Lower lobe of right lung (tissue), 2 donors: ENCODE measurements at regions not wholly inside any gene's neighbourhood (a gene's known extent, or its start where the extent isn't known, plus 50 kb on each side); places are given as distances from the start of the nearest gene placed in this dataset.

ENCODE experiments used
- ATAC-seq, 2 donors: fragments of 200-7000 bp; cut with Tn5 transposase; one replicate each; pipeline ENCODE4 v1.9.1; 2020 to 2022; ENCODE audit warnings: mild to moderate bottlenecking in 2 of 2, moderate library complexity in 2 of 2
- DNase-seq: peaks from one replicate; pipeline ENCODE4 v3.0.0-alpha.2; 2020
- H3K27ac ChIP-seq: fragments of 200-600 bp; one replicate; pipeline ENCODE4 v1.8.0; 2022
- H3K27me3 ChIP-seq: fragments of 200-600 bp; one replicate; pipeline ENCODE4 v1.8.0; 2022; ENCODE audit warnings: low read depth
- H3K36me3 ChIP-seq: fragments of 200-600 bp; one replicate; pipeline ENCODE4 v1.8.0; 2022; ENCODE audit warnings: mild to moderate bottlenecking
- H3K4me1 ChIP-seq: fragments of 200-600 bp; one replicate; pipeline ENCODE4 v1.8.0; 2022
- H3K4me3 ChIP-seq: fragments of 200-600 bp; one replicate; pipeline ENCODE4 v1.8.0; 2022; ENCODE audit warnings: mild to moderate bottlenecking
- H3K9me3 ChIP-seq: fragments of 200-600 bp; one replicate; pipeline ENCODE4 v1.8.0; 2022
- CTCF ChIP-seq: fragments of 200-600 bp; IDR thresholded peaks from one replicate; pipeline ENCODE4 v1.8.0; 2022; ENCODE audit warnings: antibody characterized with exemption, mild to moderate bottlenecking
- intact Hi-C: fragments of 100-400 bp; cut with DNase I; formaldehyde crosslinking; loops from one replicate; pipeline ENCODE4 v1.11.0; 2022
- donor health status: DM: no; HTN: yes; CAD: no; lungs with severe emphysema.

GRCh38 chr4:67006791-67007190 is 538.5 kb downstream of the CENPC start:
- no peak for TF ChIP-seq CTCF
- H3K9me3 ChIP-seq: no peaks in the 10 kb centered on the region
- no peak for ATAC-seq
- no peak overlapping the region for H3K27ac ChIP-seq
- no peaks in the 10 kb centered on the region for H3K36me3 ChIP-seq
- no peaks in the 10 kb centered on the region for H3K4me1 ChIP-seq
- DNase-seq: no peak
- intact Hi-C loops: no loop called here
- no peak overlapping the region for H3K4me3 ChIP-seq
- no peaks in the 10 kb centered on the region for H3K27me3 ChIP-seq

GRCh38 chr4:66991521-66991920 is 553.8 kb downstream of the CENPC start:
- H3K36me3 ChIP-seq: no peaks in the 10 kb centered on the region
- H3K4me3 ChIP-seq: no peak overlapping the region
- DNase-seq (no peak), ATAC-seq (no peak)
- H3K4me1 ChIP-seq: no peaks in the 10 kb centered on the region
- intact Hi-C loops: no loop called here
- TF ChIP-seq CTCF: no peak
- no peaks in the 10 kb centered on the region for H3K27me3 ChIP-seq
- H3K27ac ChIP-seq: no peak overlapping the region
- no peaks in the 10 kb centered on the region for H3K9me3 ChIP-seq

GRCh38 chr4:66974665-66975064 is 570.6 kb downstream of the CENPC start:
- no peaks in the 10 kb centered on the region for H3K9me3 ChIP-seq
- ATAC-seq (no peak), DNase-seq (no peak)
- no peak for TF ChIP-seq CTCF
- intact Hi-C loops: no loop called here
- H3K4me3 ChIP-seq: no peak overlapping the region
- H3K27ac ChIP-seq: no peak overlapping the region
- no peaks in the 10 kb centered on the region for H3K36me3 ChIP-seq
- no peaks in the 10 kb centered on the region for H3K27me3 ChIP-seq
- H3K4me1 ChIP-seq: no peaks in the 10 kb centered on the region

GRCh38 chr4:66972087-66972486 is 573.2 kb downstream of the CENPC start:
- no peak for ATAC-seq

GRCh38 chr4:66964467-66964866 is 580.8 kb downstream of the CENPC start:
- Histone ChIP-seq H3K27me3 (no peaks in the 10 kb centered on the region), H3K9me3 (no peaks in the 10 kb centered on the region), H3K4me1 (no peaks in the 10 kb centered on the region), H3K36me3 (no peaks in the 10 kb centered on the region), H3K4me3 (no peak overlapping the region), H3K27ac (no peak overlapping the region)
- ATAC-seq: peak in 1 of 2 donors; percentile 47
- intact Hi-C loops: no loop called here
- DNase-seq: no peak
- no peak for TF ChIP-seq CTCF

More at GRCh38 chr4:66972087-66972486, 573.2 kb downstream of the CENPC start:
- H3K4me3 ChIP-seq: no peak overlapping the region
- TF ChIP-seq CTCF: no peak
- H3K27me3 ChIP-seq: no peaks in the 10 kb centered on the region
- no peaks in the 10 kb centered on the region for H3K9me3 ChIP-seq
- DNase-seq: no peak
- no peak overlapping the region for H3K27ac ChIP-seq
- intact Hi-C loops: no loop called here
- H3K36me3 ChIP-seq: no peaks in the 10 kb centered on the region
- no peaks in the 10 kb centered on the region for H3K4me1 ChIP-seq

GRCh38 chr4:66963084-66963483 is 582.2 kb downstream of the CENPC start:
- ATAC-seq: no peak
- intact Hi-C loops: no loop called here
- Histone ChIP-seq H3K4me1 (no peaks in the 10 kb centered on the region), H3K27me3 (no peaks in the 10 kb centered on the region), H3K36me3 (no peaks in the 10 kb centered on the region), H3K9me3 (no peaks in the 10 kb centered on the region), H3K27ac (no peak overlapping the region), H3K4me3 (no peak overlapping the region)
- DNase-seq: no peak
- no peak for TF ChIP-seq CTCF
